H9 (cell line): ENCODE measurements at regions not wholly inside any gene's neighbourhood (a gene's known extent, or its start where the extent isn't known, plus 50 kb on each side); places are given as distances from the start of the nearest gene placed in this dataset.

Experiments used
- DNase-seq: peaks from one replicate; pipeline ENCODE4 v3.0.0-alpha.2; 2017
- H2AFZ ChIP-seq: one replicate; pipeline ENCODE4 v1.6.1; 2013; ENCODE audit warnings: mild to moderate bottlenecking, low read length, control low read depth, moderate library complexity
- H2AK5ac ChIP-seq: 2 replicates; pipeline ENCODE4 v1.6.1; 2013; ENCODE audit warnings: low read length, control low read depth, mixed read lengths; ENCODE audit not compliant: insufficient read length
- H2BK120ac ChIP-seq: one replicate; pipeline ENCODE4 v1.6.1; 2013; ENCODE audit warnings: low read depth, mild to moderate bottlenecking, low read length, control low read depth, inconsistent platforms; ENCODE audit not compliant: poor library complexity, severe bottlenecking
- H2BK12ac ChIP-seq: 2 replicates; pipeline ENCODE4 v1.6.1; 2013; ENCODE audit warnings: low read length, control low read depth, mixed read lengths, low read depth; ENCODE audit not compliant: insufficient read length
- H2BK15ac ChIP-seq: 2 replicates; pipeline ENCODE4 v1.6.1; 2013; ENCODE audit warnings: low read depth, low read length, control low read depth
- H2BK20ac ChIP-seq: one replicate; pipeline ENCODE4 v1.6.1; 2013; ENCODE audit warnings: low read depth, mild to moderate bottlenecking, low read length, control low read depth, inconsistent platforms; ENCODE audit not compliant: poor library complexity, severe bottlenecking
- H2BK5ac ChIP-seq: 2 replicates; pipeline ENCODE4 v1.6.1; 2013; ENCODE audit warnings: low read length, control low read depth, mixed read lengths; ENCODE audit not compliant: insufficient read length
- H3K14ac ChIP-seq: 2 replicates; pipeline ENCODE4 v1.6.1; 2013; ENCODE audit warnings: low read length, control low read depth; ENCODE audit not compliant: insufficient read depth
- H3K18ac ChIP-seq: 2 replicates; pipeline ENCODE4 v1.6.1; 2013; ENCODE audit warnings: low read depth, mild to moderate bottlenecking, mixed read lengths, low read length, control low read depth; ENCODE audit not compliant: insufficient read length
- H3K23ac ChIP-seq: 2 replicates; pipeline ENCODE4 v1.6.1; 2013; ENCODE audit warnings: low read length, control low read depth, mixed read lengths, low read depth; ENCODE audit not compliant: insufficient read length
- H3K23me2 ChIP-seq: 2 replicates; pipeline ENCODE4 v1.6.1; 2013; ENCODE audit warnings: low read depth, mild to moderate bottlenecking, mixed read lengths, low read length, control low read depth; ENCODE audit not compliant: insufficient read length, poor library complexity, severe bottlenecking
- H3K27ac ChIP-seq: 2 replicates; pipeline ENCODE4 v1.5.1; 2013; ENCODE audit warnings: low read length, control low read depth, mixed read lengths, low read depth; ENCODE audit not compliant: insufficient read length
- H3K27me3 ChIP-seq: 2 replicates; pipeline ENCODE4 v1.6.1; 2013; ENCODE audit warnings: low read length, control low read depth, inconsistent platforms; ENCODE audit not compliant: insufficient read depth
- H3K4ac ChIP-seq: 2 replicates; pipeline ENCODE4 v1.6.1; 2013; ENCODE audit warnings: low read depth, mild to moderate bottlenecking, control low read depth, inconsistent platforms, low read length, moderate library complexity
- H3K4me1 ChIP-seq: 2 replicates; pipeline ENCODE4 v1.6.1; 2013; ENCODE audit warnings: low read length, control low read depth, inconsistent platforms; ENCODE audit not compliant: insufficient read depth
- H3K4me2 ChIP-seq: 2 replicates; pipeline ENCODE4 v1.6.1; 2013; ENCODE audit warnings: low read length, control low read depth, mixed read lengths; ENCODE audit not compliant: insufficient read length, insufficient read depth
- H3K56ac ChIP-seq: 2 replicates; pipeline ENCODE4 v1.6.1; 2013; ENCODE audit warnings: low read depth, mild to moderate bottlenecking, mixed read lengths, low read length, control low read depth; ENCODE audit not compliant: insufficient read length
- H3K79me1 ChIP-seq: 2 replicates; pipeline ENCODE4 v1.6.1; 2013; ENCODE audit warnings: low read depth, mild to moderate bottlenecking, moderate library complexity, low read length, control low read depth, inconsistent platforms; ENCODE audit not compliant: insufficient read depth, poor library complexity, severe bottlenecking
- H3K79me2 ChIP-seq: 2 replicates; pipeline ENCODE4 v1.6.1; 2013; ENCODE audit warnings: low read length, control low read depth, inconsistent platforms; ENCODE audit not compliant: insufficient read depth
- H3K9ac ChIP-seq: 2 replicates; pipeline ENCODE4 v1.6.1; 2013; ENCODE audit warnings: low read length, control low read depth, mixed read lengths; ENCODE audit not compliant: insufficient read length; ENCODE audit errors: extremely low read depth
- H3K9me3 ChIP-seq: one replicate; pipeline ENCODE4 v1.6.1; 2013; ENCODE audit warnings: low read depth, low read length, inconsistent platforms; ENCODE audit not compliant: control insufficient read depth
- H3T11ph ChIP-seq: one replicate; pipeline ENCODE4 v1.6.1; 2013; ENCODE audit warnings: mild to moderate bottlenecking, low read length, control low read depth, inconsistent platforms
- H4K20me1 ChIP-seq: one replicate; pipeline ENCODE4 v1.6.1; 2013; ENCODE audit not compliant: control insufficient read depth, insufficient read length, insufficient read depth
- H4K5ac ChIP-seq: 2 replicates; pipeline ENCODE4 v1.6.1; 2013; ENCODE audit warnings: low read depth, mild to moderate bottlenecking, mixed read lengths, low read length, control low read depth; ENCODE audit not compliant: insufficient read length
- H4K8ac ChIP-seq: replicated peaks from 2 replicates; pipeline ENCODE4 v1.6.1; 2013; ENCODE audit warnings: low read length, control low read depth, mixed read lengths, low read depth; ENCODE audit not compliant: insufficient read length
- H4K91ac ChIP-seq: 2 replicates; pipeline ENCODE4 v1.6.1; 2013; ENCODE audit warnings: low read depth, mild to moderate bottlenecking, moderate library complexity, mixed read lengths, low read length, control low read depth; ENCODE audit not compliant: insufficient read length
- H3K27ac Mint-ChIP-seq, 3 experiments: 2 replicates in 2 of 3; 3 replicates in 1 of 3; pipeline ENCODE4 v1.8.0; 2020 to 2021; ENCODE audit warnings: mixed read lengths in 3 of 3, mild to moderate bottlenecking in 1 of 3, moderate library complexity in 1 of 3
- H3K27me3 Mint-ChIP-seq: 2 replicates; pipeline ENCODE4 v1.8.0; 2021; ENCODE audit warnings: low read depth, mild to moderate bottlenecking, moderate library complexity, mixed read lengths
- H3K36me3 Mint-ChIP-seq, 3 experiments: 2 replicates in 2 of 3; 3 replicates in 1 of 3; pipeline ENCODE4 v1.8.0; 2020 to 2021; ENCODE audit warnings: low read depth in 3 of 3, mixed read lengths in 3 of 3; ENCODE audit not compliant: insufficient read depth in 1 of 3
- H3K4me1 Mint-ChIP-seq, 2 experiments: 2 replicates each; pipeline ENCODE4 v1.8.0; 2020; ENCODE audit warnings: mixed read lengths in 2 of 2
- H3K4me3 Mint-ChIP-seq, 2 experiments: 2 replicates in 1 of 2; 3 replicates in 1 of 2; pipeline ENCODE4 v1.8.0; 2020 to 2021; ENCODE audit warnings: mild to moderate bottlenecking in 2 of 2, mixed read lengths in 2 of 2, moderate library complexity in 1 of 2
- H3K9me3 Mint-ChIP-seq, 2 experiments: 2 replicates in 1 of 2; 3 replicates in 1 of 2; pipeline ENCODE4 v1.8.0; 2020; ENCODE audit warnings: mild to moderate bottlenecking in 2 of 2, mixed read lengths in 2 of 2, moderate library complexity in 1 of 2
- CTCF ChIP-seq: fragments of 200-600 bp; sonication (generic); conservative IDR thresholded peaks from 3 replicates; pipeline ENCODE4 v1.8.0; 2021; ENCODE audit warnings: antibody characterized with exemption, mild to moderate bottlenecking
- WGBS: extraction: QIAGEN DNeasy Blood & Tissue Kit; methylation state at CpG from one replicate; pipeline ENCODE4 v1.1.7; 2013; ENCODE audit warnings: missing lambda C conversion rate, low lambda C conversion rate, mixed read lengths; ENCODE audit not compliant: insufficient read length; ENCODE audit errors: extremely low coverage; 5-methylcytosine and 5-hydroxymethylcytosine counted together

- no peak overlapping the region for H3K4ac ChIP-seq
- TF ChIP-seq CTCF, result no peak
Observed at GRCh38 chr4:135268369-135268768, 1066.8 kb upstream of the PABPC4L start.

More at GRCh38 chr4:135268369-135268768, 1066.8 kb upstream of the PABPC4L start:
- no peaks in the 10 kb centered on the region for H3K79me2 ChIP-seq
- no peak overlapping the region for H3K14ac ChIP-seq
- WGBS, result no CpG with 5 or more reads among the region's 3 CpGs
- no peak overlapping the region for H4K91ac ChIP-seq
- no peak overlapping the region for H2AFZ ChIP-seq
- no peaks in the 10 kb centered on the region for H3K23me2 ChIP-seq
- no peaks in the 10 kb centered on the region for H3K79me1 ChIP-seq
- H2AK5ac ChIP-seq, result no peak overlapping the region
- H4K20me1 ChIP-seq, result no peaks in the 10 kb centered on the region
- no peak overlapping the region for H3T11ph ChIP-seq
- Mint-ChIP-seq H3K27me3 (no peaks in the 10 kb centered on the region), H3K27ac (no peak overlapping the region), H3K9me3 (no peaks in the 10 kb centered on the region; a peak in 1 of 5 replicates), H3K4me1 (no peaks in the 10 kb centered on the region), H3K4me3 (no peak overlapping the region), H3K36me3 (no peaks in the 10 kb centered on the region)
- no peak overlapping the region for H2BK120ac ChIP-seq
- H3K4me1 ChIP-seq, result no peaks in the 10 kb centered on the region
- H3K56ac ChIP-seq, result no peak overlapping the region
- no peak overlapping the region for H3K9ac ChIP-seq
- no peak overlapping the region for H2BK20ac ChIP-seq
- H2BK12ac ChIP-seq, result no peak overlapping the region
- no peak overlapping the region for H3K27ac ChIP-seq
- H3K23ac ChIP-seq, result no peak overlapping the region
- H2BK15ac ChIP-seq, result no peak overlapping the region
- no peak overlapping the region for H3K18ac ChIP-seq
- H3K4me2 ChIP-seq, result no peak overlapping the region
- H4K8ac ChIP-seq, result no peak overlapping the region
- no peak overlapping the region for H2BK5ac ChIP-seq
- H4K5ac ChIP-seq, result no peak overlapping the region
- no peaks in the 10 kb centered on the region for H3K27me3 ChIP-seq
- H3K9me3 ChIP-seq, result no peaks in the 10 kb centered on the region
- no peak for DNase-seq
